ENCODE measurements at regions not wholly inside any gene's neighbourhood (a gene's known extent, or its start where the extent isn't known, plus 50 kb on each side); places are given as distances from the start of the nearest gene placed in this dataset.

DNA sequence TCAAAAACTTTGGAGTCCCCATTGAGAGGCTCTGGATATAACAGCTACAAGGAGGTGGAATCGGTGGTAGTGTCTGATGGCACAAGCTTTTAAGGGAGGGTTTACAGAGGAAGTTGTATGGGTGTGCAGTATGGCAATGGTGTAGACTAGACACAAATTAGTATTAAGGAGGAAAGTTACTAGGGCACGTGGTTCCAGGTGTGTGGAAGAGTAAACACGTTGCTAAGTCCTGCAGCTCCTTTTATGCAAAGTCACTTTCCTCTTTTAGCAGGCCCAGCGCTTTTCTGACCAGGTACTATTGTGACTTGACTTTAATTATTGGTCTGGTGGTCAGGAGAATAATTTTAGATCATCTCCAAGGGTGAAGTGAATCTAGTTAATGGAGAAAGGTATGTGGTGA, 287.5 kb upstream of the B3GALT2 start:
- Mint-ChIP-seq H3K9me3 (no peaks in the 10 kb centered on the region), H3K4me3 (no peak overlapping the region), H3K27me3 (ENCODE audit: insufficient read depth) (no peaks in the 10 kb centered on the region), H3K4me1 (peaks cover 22% of the 10 kb centered on the region), H3K27ac (no peak overlapping the region), H3K36me3 (ENCODE audit: low read depth) (no peaks in the 10 kb centered on the region)
- Histone ChIP-seq H3K9me3 (ENCODE audit: control insufficient read depth, low read length) (peaks cover 7% of the 10 kb centered on the region), H3K27me3 (ENCODE audit: control insufficient read depth, insufficient read depth, low read length, poor library complexity, severe bottlenecking) (no peaks in the 10 kb centered on the region), H3K36me3 (ENCODE audit: control insufficient read depth, insufficient read depth, low read length) (no peaks in the 10 kb centered on the region), H3K4me1 (ENCODE audit: control insufficient read depth, insufficient read depth, low read length) (peaks cover 4% of the 10 kb centered on the region), H3K27ac (ENCODE audit: low read depth, low read length) (no peak overlapping the region), H3K4me3 (ENCODE audit: low read length) (no peak overlapping the region), H3K9ac (ENCODE audit: extremely low read depth, low read length, poor library complexity, severe bottlenecking) (no peak overlapping the region)
- no peak for DNase-seq
- TF ChIP-seq, protein P1, sequence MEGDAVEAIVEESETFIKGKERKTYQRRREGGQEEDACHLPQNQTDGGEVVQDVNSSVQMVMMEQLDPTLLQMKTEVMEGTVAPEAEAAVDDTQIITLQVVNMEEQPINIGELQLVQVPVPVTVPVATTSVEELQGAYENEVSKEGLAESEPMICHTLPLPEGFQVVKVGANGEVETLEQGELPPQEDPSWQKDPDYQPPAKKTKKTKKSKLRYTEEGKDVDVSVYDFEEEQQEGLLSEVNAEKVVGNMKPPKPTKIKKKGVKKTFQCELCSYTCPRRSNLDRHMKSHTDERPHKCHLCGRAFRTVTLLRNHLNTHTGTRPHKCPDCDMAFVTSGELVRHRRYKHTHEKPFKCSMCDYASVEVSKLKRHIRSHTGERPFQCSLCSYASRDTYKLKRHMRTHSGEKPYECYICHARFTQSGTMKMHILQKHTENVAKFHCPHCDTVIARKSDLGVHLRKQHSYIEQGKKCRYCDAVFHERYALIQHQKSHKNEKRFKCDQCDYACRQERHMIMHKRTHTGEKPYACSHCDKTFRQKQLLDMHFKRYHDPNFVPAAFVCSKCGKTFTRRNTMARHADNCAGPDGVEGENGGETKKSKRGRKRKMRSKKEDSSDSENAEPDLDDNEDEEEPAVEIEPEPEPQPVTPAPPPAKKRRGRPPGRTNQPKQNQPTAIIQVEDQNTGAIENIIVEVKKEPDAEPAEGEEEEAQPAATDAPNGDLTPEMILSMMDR (conservative IDR thresholded peaks at IDR 0.05) = no peak
- 95 to 100% methylated on average over 3 to 4 of the region's 4 CpGs for WGBS, 2 experiments (ENCODE audit: insufficient coverage in 1 of 2, insufficient read length in 1 of 2)

DNA sequence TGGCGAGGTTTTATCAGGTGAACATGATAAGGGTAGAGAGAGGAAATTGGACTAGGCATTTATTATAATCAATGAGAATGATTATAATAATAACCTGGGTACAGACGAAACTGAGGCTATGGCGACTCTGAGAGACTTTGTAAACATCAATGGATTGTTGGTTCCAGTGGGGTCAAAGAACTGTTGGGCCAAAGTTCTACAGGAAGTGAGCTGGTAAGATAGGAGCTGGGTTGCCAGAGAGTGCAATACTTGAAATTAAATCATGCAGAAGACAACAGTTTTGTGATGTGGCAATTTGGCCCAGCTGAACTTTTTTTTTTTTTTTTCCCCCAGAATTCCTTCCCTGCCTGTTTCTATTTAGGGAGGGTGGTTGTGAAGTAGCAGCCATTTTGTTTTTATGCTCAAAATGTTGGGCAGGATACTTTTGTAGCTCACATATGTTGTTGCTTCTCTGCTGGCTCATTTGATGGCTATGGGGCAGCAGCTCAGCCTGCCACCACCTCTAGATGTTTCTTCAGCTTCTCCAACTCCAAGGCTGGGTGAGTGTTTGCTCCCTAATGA, 286.5 kb upstream of the B3GALT2 start:
- Mint-ChIP-seq H3K4me1 (peaks cover 26% of the 10 kb centered on the region), H3K9me3 (no peaks in the 10 kb centered on the region), H3K27me3 (ENCODE audit: insufficient read depth) (no peaks in the 10 kb centered on the region), H3K27ac (no peak overlapping the region), H3K36me3 (ENCODE audit: low read depth) (no peaks in the 10 kb centered on the region), H3K4me3 (no peak overlapping the region)
- 94% methylated on average over 2 to 3 of the region's 3 CpGs for whole genome bisulfite sequencing, 2 experiments (ENCODE audit: insufficient coverage in 1 of 2, insufficient read length in 1 of 2)
- H3K9ac ChIP-seq (ENCODE audit: extremely low read depth, low read length, poor library complexity, severe bottlenecking) = no peak overlapping the region
- TF ChIP-seq, protein P1 (conservative IDR thresholded peaks at IDR 0.05) = no peak
- no peak overlapping the region for H3K27ac ChIP-seq (ENCODE audit: low read depth, low read length)
- H3K9me3 ChIP-seq (ENCODE audit: control insufficient read depth, low read length) = peaks cover 7% of the 10 kb centered on the region
- peaks cover 4% of the 10 kb centered on the region for H3K4me1 ChIP-seq (ENCODE audit: control insufficient read depth, insufficient read depth, low read length)
- no peak for DNase-seq
- H3K4me3 ChIP-seq (ENCODE audit: low read length) = no peak overlapping the region
- H3K36me3 ChIP-seq (ENCODE audit: control insufficient read depth, insufficient read depth, low read length) = no peaks in the 10 kb centered on the region
- no peaks in the 10 kb centered on the region for H3K27me3 ChIP-seq (ENCODE audit: control insufficient read depth, insufficient read depth, low read length, poor library complexity, severe bottlenecking)

DNA sequence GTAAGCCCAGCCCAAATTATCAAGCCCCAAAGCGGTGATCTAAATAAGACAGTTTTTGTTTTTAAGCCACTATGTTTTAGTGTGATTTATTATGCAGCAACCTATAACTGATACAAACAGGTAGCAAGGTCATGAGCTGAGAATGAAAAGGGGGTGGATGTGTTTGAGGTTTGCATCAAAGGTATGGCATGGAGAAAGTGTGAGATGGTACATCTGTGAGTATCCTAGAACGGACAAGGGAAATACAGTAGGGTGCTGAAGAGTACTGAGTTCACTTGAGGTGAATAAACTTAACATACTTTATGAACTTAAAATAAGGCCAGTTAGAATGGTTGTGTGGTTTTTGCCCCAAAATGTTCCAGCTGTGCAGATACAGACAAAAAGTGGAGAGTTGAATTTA, 286.0 kb upstream of the B3GALT2 start:
- no peaks in the 10 kb centered on the region for H3K27me3 ChIP-seq (ENCODE audit: control insufficient read depth, insufficient read depth, low read length, poor library complexity, severe bottlenecking)
- no peak for DNase-seq
- Mint-ChIP-seq H3K36me3 (ENCODE audit: low read depth) (no peaks in the 10 kb centered on the region), H3K4me1 (peaks cover 26% of the 10 kb centered on the region), H3K4me3 (no peak overlapping the region), H3K27ac (no peak overlapping the region), H3K9me3 (no peaks in the 10 kb centered on the region), H3K27me3 (ENCODE audit: insufficient read depth) (no peaks in the 10 kb centered on the region)
- TF ChIP-seq, protein P1 (conservative IDR thresholded peaks at IDR 0.05) = no peak
- no peak overlapping the region for H3K27ac ChIP-seq (ENCODE audit: low read depth, low read length)
- no peak overlapping the region for H3K4me3 ChIP-seq (ENCODE audit: low read length)
- H3K9me3 ChIP-seq (ENCODE audit: control insufficient read depth, low read length) = peaks cover 7% of the 10 kb centered on the region
- H3K9ac ChIP-seq (ENCODE audit: extremely low read depth, low read length, poor library complexity, severe bottlenecking) = no peak overlapping the region
- H3K4me1 ChIP-seq (ENCODE audit: control insufficient read depth, insufficient read depth, low read length) = peaks cover 4% of the 10 kb centered on the region
- 95 to 100% methylated on average over 1 to 2 of the region's 2 CpGs for WGBS, 2 experiments (ENCODE audit: insufficient coverage in 1 of 2, insufficient read length in 1 of 2)
- no peaks in the 10 kb centered on the region for H3K36me3 ChIP-seq (ENCODE audit: control insufficient read depth, insufficient read depth, low read length)
